K562 (cell line): ENCODE measurements at regions not wholly inside any gene's neighbourhood (a gene's known extent, or its start where the extent isn't known, plus 50 kb on each side); places are given as distances from the start of the nearest gene placed in this dataset.

Source experiments
- ATAC-seq: fragments of 200-7000 bp; cut with Tn5 transposase; 3 replicates; pipeline ENCODE4 v1.9.1; 2020; ENCODE audit warnings: moderate library complexity
- BruUV-seq: library from RNA; stranded (reverse); fragments of 400-500 nt; replicated peaks from 2 replicates; lab custom pipeline; 2021; lab: Mats Ljungman, UMichigan
- CTCF ChIA-PET: fragments of 300-600 bp; formaldehyde crosslinking; extraction: SDS; loops from one replicate; lab custom pipeline; 2021; ENCODE audit warnings: low intra/inter-chr PET ratio; lab: Yijun Ruan, JAX
- POLR2A ChIA-PET: fragments of 300-600, 350-650 bp; sonication (Branson Sonifier 250); formaldehyde crosslinking; extraction: SDS; loops from one replicate; lab custom pipeline; 2021; ENCODE audit warnings: antibody characterized with exemption, inconsistent platforms; lab: Yijun Ruan, JAX
- DNase-seq, 4 experiments: peaks; one replicate each; pipeline versions ENCODE4 v3.0.0 to v3.0.0-alpha.2; 2011 to 2018; ENCODE audit warnings: low spot score in 3 of 4, mixed read lengths in 3 of 4; ENCODE audit errors: extremely low read depth in 1 of 4
- FAIRE-seq: peaks from 2 replicates; lab custom pipeline; 2011; peaks lifted over from hg19 to GRCh38; lab: Jason Lieb, UNC
- H2AFZ ChIP-seq: 2 replicates; pipeline ENCODE4 v1.6.0; 2011; ENCODE audit warnings: low read depth, low read length, control low read depth, inconsistent platforms
- H3K27ac ChIP-seq: fragments of 200-600 bp; 3 replicates; pipeline ENCODE4 v1.8.0; 2011; ENCODE audit warnings: low read depth, mild to moderate bottlenecking, control low read depth, inconsistent platforms, low read length, moderate library complexity, mixed read lengths; ENCODE audit errors: extremely low read depth
- H3K27me3 ChIP-seq, 2 experiments: fragments of 300-600 bp in 1 of 2; 2 replicates in 1 of 2; 3 replicates in 1 of 2; pipeline versions ENCODE4 v1.6.0 to v1.8.0; 2011; ENCODE audit warnings: inconsistent platforms in 2 of 2, low read length in 2 of 2, mild to moderate bottlenecking in 1 of 2, mixed read lengths in 1 of 2, moderate library complexity in 1 of 2; ENCODE audit not compliant: control insufficient read depth in 2 of 2, insufficient read depth in 2 of 2
- H3K36me3 ChIP-seq: fragments of 300-600 bp; 3 replicates; pipeline ENCODE4 v1.8.0; 2011; ENCODE audit warnings: mild to moderate bottlenecking, low read length, inconsistent platforms; ENCODE audit not compliant: control insufficient read depth, insufficient read depth
- H3K4me1 ChIP-seq, 2 experiments: fragments of 200-600 bp in 1 of 2; replicated peaks in 1 of 2; 2 replicates in 1 of 2; 3 replicates in 1 of 2; pipeline versions ENCODE4 v1.5.1 to v1.8.0; 2011; ENCODE audit warnings: inconsistent platforms in 2 of 2, low read length in 2 of 2, mild to moderate bottlenecking in 1 of 2, mixed read lengths in 1 of 2, moderate library complexity in 1 of 2; ENCODE audit not compliant: control insufficient read depth in 2 of 2, insufficient read depth in 2 of 2
- H3K4me2 ChIP-seq: 2 replicates; pipeline ENCODE4 v1.6.1; 2011; ENCODE audit warnings: low read length, control low read depth, inconsistent platforms, mixed read lengths; ENCODE audit not compliant: insufficient read depth
- H3K4me3 ChIP-seq: fragments of 200-600 bp; sonication (generic), shearing (Covaris generic); 2 replicates; pipeline ENCODE4 v1.5.1; 2016; ENCODE audit warnings: control low read depth, inconsistent platforms
- H3K79me2 ChIP-seq: fragments of 200-600 bp; 3 replicates; pipeline ENCODE4 v1.8.0; 2011; ENCODE audit warnings: low read length, inconsistent platforms; ENCODE audit not compliant: control insufficient read depth, insufficient read depth
- H3K9ac ChIP-seq, 2 experiments: 2 replicates each; pipeline versions ENCODE4 v1.6.0 to v1.6.1; 2011; ENCODE audit warnings: low read depth in 2 of 2, low read length in 2 of 2, control low read depth in 1 of 2, inconsistent platforms in 1 of 2, mild to moderate bottlenecking in 1 of 2, mixed read lengths in 1 of 2; ENCODE audit not compliant: insufficient read depth in 1 of 2
- H3K9me1 ChIP-seq: one replicate; pipeline ENCODE4 v1.6.0; 2011; ENCODE audit warnings: inconsistent platforms, mild to moderate bottlenecking, low read length, moderate library complexity; ENCODE audit not compliant: control insufficient read depth, insufficient read depth
- H3K9me3 ChIP-seq: replicated peaks from 2 replicates; pipeline ENCODE4 v1.5.1; 2011; ENCODE audit warnings: low read depth, low read length, inconsistent platforms; ENCODE audit not compliant: control insufficient read depth, insufficient read depth
- H4K20me1 ChIP-seq: replicated peaks from 2 replicates; pipeline ENCODE4 v1.6.1; 2011; ENCODE audit warnings: low read length, inconsistent platforms, mixed read lengths; ENCODE audit not compliant: control insufficient read depth, insufficient read depth
- CHCHD3 ChIP-seq: fragments of 250-450 bp; sonication (Bioruptor Pico); IDR thresholded peaks from 2 replicates; pipeline ENCODE4 v2.1.2; 2022; ENCODE audit warnings: mild to moderate bottlenecking
- CHD7 ChIP-seq: fragments of 200-600 bp; sonication (generic); IDR thresholded peaks from one replicate; pipeline ENCODE4 v1.6.1; 2012; ENCODE audit warnings: mild to moderate bottlenecking, low read depth, low read length, inconsistent platforms
- JUNB ChIP-seq: fragments of 450-650 bp; formaldehyde crosslinking; conservative IDR thresholded peaks from 2 replicates; pipeline ENCODE4 v1.4.0; 2020; ENCODE audit warnings: mild to moderate bottlenecking
- NEUROD1 ChIP-seq: fragments of 150-350 bp; IDR thresholded peaks from 2 replicates; pipeline ENCODE4 v1.6.1; 2014; ENCODE audit warnings: borderline replicate concordance, low read length, low read depth; ENCODE audit not compliant: partially characterized antibody
- OTX1 ChIP-seq: fragments of 450-650 bp; formaldehyde crosslinking; IDR thresholded peaks from 2 replicates; pipeline ENCODE4 v1.4.0; 2022; ENCODE audit warnings: mild to moderate bottlenecking
- POLR2A ChIP-seq: fragments of 450-650 bp; conservative IDR thresholded peaks from 2 replicates; pipeline ENCODE4 v1.6.1; 2016
- ZBTB34 ChIP-seq: fragments of 250-450 bp; sonication (Bioruptor Pico); IDR thresholded peaks from 2 replicates; pipeline ENCODE4 v1.8.0; 2021; ENCODE audit warnings: mild to moderate bottlenecking, moderate library complexity
- ZC3H4 ChIP-seq: sonication (generic); formaldehyde crosslinking; IDR thresholded peaks from 2 replicates; pipeline ENCODE4 v1.9.0; 2021; ENCODE audit warnings: missing genetic modification reagents, borderline replicate concordance
- ZNF165 ChIP-seq: fragments of 250-450 bp; sonication (Bioruptor Pico); IDR thresholded peaks from 2 replicates; pipeline ENCODE4 v1.4.0; 2020; ENCODE audit warnings: borderline replicate concordance
- WGBS: fragments of 100-300 bp; shearing (Covaris generic); methylation state at CpG from one replicate; pipeline ENCODE4 v1.1.6; 2016; ENCODE audit warnings: low coverage, mixed read lengths; ENCODE audit not compliant: insufficient coverage; ENCODE audit errors: missing lambda C conversion rate; 5-methylcytosine and 5-hydroxymethylcytosine counted together
- in situ Hi-C: fragments of 300-500 bp; cut with MboI; formaldehyde crosslinking; loops from 4 replicates; pipeline ENCODE4 v1.15.0; 2018; ENCODE audit warnings: inconsistent platforms, mixed read lengths
- intact Hi-C: fragments of 100-400 bp; cut with micrococcal nuclease; formaldehyde crosslinking; loops from 2 replicates; pipeline ENCODE4 v1.14.2; 2022

DNA sequence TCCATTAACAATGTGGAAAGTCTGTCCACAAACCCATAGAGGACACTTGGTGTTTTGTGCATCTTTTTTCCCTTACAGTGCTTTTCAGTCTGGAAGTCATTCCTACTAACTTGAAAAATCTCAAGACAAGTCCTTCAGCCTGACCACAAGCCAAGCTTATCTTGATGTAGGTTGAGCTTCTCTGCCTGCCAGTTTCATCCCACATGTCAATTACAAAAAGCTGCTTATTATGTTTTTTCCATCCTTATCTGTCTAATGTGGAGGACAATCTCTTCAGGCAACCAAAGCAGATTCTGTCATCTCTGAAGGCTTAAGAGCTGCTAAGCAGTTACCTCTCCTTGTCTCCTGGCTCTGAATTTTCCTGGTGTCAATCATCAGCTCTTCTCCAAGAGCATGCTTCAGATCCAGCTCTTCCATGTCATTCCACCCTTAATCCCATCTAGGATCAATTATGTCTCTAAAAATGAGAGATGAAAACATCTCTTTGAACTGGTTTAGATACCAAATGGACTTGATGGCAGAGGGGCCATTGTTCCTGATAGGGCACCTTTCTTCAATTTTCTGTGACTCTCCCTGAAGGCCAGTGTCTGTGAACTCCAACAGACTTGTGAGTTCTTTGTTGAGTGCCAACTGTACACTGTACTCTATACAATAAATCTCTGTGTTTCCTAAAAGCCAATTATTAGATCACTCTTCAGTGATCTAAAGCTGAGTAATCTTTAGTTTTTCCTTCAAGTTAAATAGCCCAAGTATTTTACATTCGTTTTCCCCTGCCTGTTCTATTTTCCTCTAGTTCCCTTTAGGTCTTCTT is 208.6 kb downstream of the RBM43 start:
- FAIRE-seq (no peak), ATAC-seq (no peak), DNase-seq (no peak)
- WGBS: 0% methylated on average over 1 of the region's 1 CpG
- intact Hi-C loops (no loop called here), in situ Hi-C loops (no loop called here)
- no peak overlapping the region for H3K27ac ChIP-seq
- no peak overlapping the region for H3K9ac ChIP-seq
- POLR2A ChIA-PET: interaction anchor here (0.6 kb wide), 1 partner anchor 1632 kb away, joined by 3 read pairs; no protein-coding TSS in a partner anchor
- H3K9me3 ChIP-seq: no peaks in the 10 kb centered on the region
- no TSS peak for BruUV-seq
- H3K4me3 ChIP-seq: no peak overlapping the region
- CTCF ChIA-PET: no interaction called here
- H3K4me2 ChIP-seq: no peak overlapping the region
- no peaks in the 10 kb centered on the region for H3K27me3 ChIP-seq
- no peaks in the 10 kb centered on the region for H3K79me2 ChIP-seq
- no peaks in the 10 kb centered on the region for H3K9me1 ChIP-seq
- no peaks in the 10 kb centered on the region for H3K36me3 ChIP-seq
- no peaks in the 10 kb centered on the region for H3K4me1 ChIP-seq
- H2AFZ ChIP-seq: no peak overlapping the region
- H4K20me1 ChIP-seq: no peaks in the 10 kb centered on the region
- no peak for TF ChIP-seq CHD7
- no peak for TF ChIP-seq ZNF165
- TF ChIP-seq ZC3H4 (CRISPR knock-in tag): no peak
- no peak for TF ChIP-seq POLR2A
- no peak for TF ChIP-seq ZBTB34 (CRISPR knock-in tag)
- TF ChIP-seq JUNB (CRISPR knock-in tag): no peak
- no peak for TF ChIP-seq CHCHD3
- TF ChIP-seq OTX1 (CRISPR knock-in tag): no peak
- TF ChIP-seq NEUROD1: no peak
